Endothelial cell of umbilical vein (primary cell): ENCODE measurements at regions not wholly inside any gene's neighbourhood (a gene's known extent, or its start where the extent isn't known, plus 50 kb on each side); places are given as distances from the start of the nearest gene placed in this dataset.

Experiments used
- BruUV-seq: library from RNA; stranded (reverse); fragments of 400-500 nt; replicated peaks from 2 replicates; lab custom pipeline; 2021; lab: Mats Ljungman, UMichigan
- CTCF ChIA-PET: fragments of 300-600, 350-600 bp; sonication (Branson Sonifier 250); formaldehyde crosslinking; loops from one replicate; lab custom pipeline; 2021; ENCODE audit warnings: antibody characterized with exemption, inconsistent platforms; lab: Charles Lee
- POLR2A ChIA-PET: fragments of 300-600, 350-600 bp; sonication (Branson Sonifier 250); formaldehyde crosslinking; loops from one replicate; lab custom pipeline; 2021; ENCODE audit warnings: antibody characterized with exemption, inconsistent platforms; lab: Charles Lee
- DNase-seq: peaks from one replicate; pipeline ENCODE4 v3.0.0-alpha.2; 2011; ENCODE audit warnings: low read depth, low spot score
- FAIRE-seq: peaks from 2 replicates; lab custom pipeline; 2011; peaks lifted over from hg19 to GRCh38; lab: Jason Lieb, UNC
- H2AFZ ChIP-seq: 2 replicates; pipeline ENCODE4 v1.6.0; 2012; ENCODE audit warnings: low read depth, low read length, control low read depth, inconsistent platforms
- H3K27ac ChIP-seq: 2 replicates; pipeline ENCODE4 v1.5.1; 2011; ENCODE audit warnings: low read depth, mild to moderate bottlenecking, control low read depth, low read length, moderate library complexity; ENCODE audit not compliant: insufficient read depth
- H3K27me3 ChIP-seq, 2 experiments: 2 replicates each; pipeline versions ENCODE4 v1.6.0 to v1.6.1; 2011; ENCODE audit warnings: low read length in 2 of 2, mixed read lengths in 1 of 2; ENCODE audit not compliant: control insufficient read depth in 2 of 2, insufficient read depth in 2 of 2
- H3K36me3 ChIP-seq, 2 experiments: 2 replicates in 1 of 2; 3 replicates in 1 of 2; pipeline ENCODE4 v1.5.1; 2011; ENCODE audit warnings: low read length in 2 of 2, mild to moderate bottlenecking in 1 of 2, moderate library complexity in 1 of 2; ENCODE audit not compliant: control insufficient read depth in 2 of 2, insufficient read depth in 2 of 2; ENCODE audit errors: extremely low read depth in 1 of 2
- H3K4me1 ChIP-seq: 3 replicates; pipeline ENCODE4 v1.5.1; 2011; ENCODE audit warnings: mild to moderate bottlenecking, low read length; ENCODE audit not compliant: control insufficient read depth, insufficient read depth; ENCODE audit errors: extremely low read depth
- H3K4me2 ChIP-seq: 2 replicates; pipeline ENCODE4 v1.6.1; 2011; ENCODE audit warnings: low read length, control low read depth, mixed read lengths; ENCODE audit not compliant: insufficient read depth
- H3K4me3 ChIP-seq, 3 experiments: fragments of 200-600 bp in 1 of 3; sonication (generic), shearing (Covaris generic) in 1 of 3; replicated peaks in 1 of 3; 2 replicates each; pipeline ENCODE4 v1.5.1; 2011 to 2016; ENCODE audit warnings: control low read depth in 3 of 3, low read length in 3 of 3, mild to moderate bottlenecking in 2 of 3, inconsistent platforms in 1 of 3, low read depth in 1 of 3, moderate library complexity in 1 of 3; ENCODE audit not compliant: insufficient read depth in 1 of 3
- H3K79me2 ChIP-seq: 2 replicates; pipeline ENCODE4 v1.6.0; 2012; ENCODE audit warnings: low read length, inconsistent platforms; ENCODE audit not compliant: control insufficient read depth, insufficient read depth
- H3K9ac ChIP-seq: replicated peaks from 2 replicates; pipeline ENCODE3; 2011; ENCODE audit warnings: low read length, control low read depth; ENCODE audit not compliant: insufficient read depth; ENCODE audit errors: extremely low read depth
- H3K9me1 ChIP-seq: replicated peaks from 3 replicates; pipeline ENCODE4 v1.6.0; 2011; ENCODE audit warnings: mild to moderate bottlenecking, low read length; ENCODE audit not compliant: control insufficient read depth, insufficient read depth; ENCODE audit errors: extremely low read depth
- H3K9me3 ChIP-seq: replicated peaks from 2 replicates; pipeline ENCODE4 v1.5.1; 2012; ENCODE audit warnings: low read length, inconsistent platforms; ENCODE audit not compliant: control insufficient read depth, insufficient read depth
- H4K20me1 ChIP-seq: replicated peaks from 2 replicates; pipeline ENCODE3; 2011; ENCODE audit warnings: mild to moderate bottlenecking, low read length; ENCODE audit not compliant: control insufficient read depth, insufficient read depth; ENCODE audit errors: extremely low read depth
- CTCF ChIP-seq, 2 donors: IDR thresholded peaks; 1 replicate in 1 of 2; 2 replicates in 1 of 2; pipeline ENCODE4 v1.5.1; 2011; ENCODE audit warnings: low read length in 2 of 2, mild to moderate bottlenecking in 2 of 2, moderate library complexity in 2 of 2, control low read depth in 1 of 2, inconsistent platforms in 1 of 2, low read depth in 1 of 2; ENCODE audit not compliant: insufficient read depth in 1 of 2; ENCODE audit errors: extremely low read depth in 1 of 2
- EZH2 ChIP-seq: IDR thresholded peaks from 2 replicates; pipeline ENCODE4 v1.6.1; 2012; ENCODE audit warnings: borderline replicate concordance, low read depth, mild to moderate bottlenecking, moderate library complexity, low read length, inconsistent platforms; ENCODE audit not compliant: severe bottlenecking
- FOS ChIP-seq: IDR thresholded peaks from 2 replicates; pipeline ENCODE4 v1.6.1; 2011; ENCODE audit warnings: mild to moderate bottlenecking, low read length, moderate library complexity, borderline replicate concordance; ENCODE audit not compliant: insufficient read depth
- GATA2 ChIP-seq: IDR thresholded peaks from 2 replicates; pipeline ENCODE4 v1.7.0; 2011; ENCODE audit warnings: low read depth, mild to moderate bottlenecking, moderate library complexity, mixed read lengths, low read length; ENCODE audit not compliant: insufficient read length, insufficient read depth
- JUN ChIP-seq: IDR thresholded peaks from 2 replicates; pipeline ENCODE4 v1.6.1; 2011; ENCODE audit warnings: borderline replicate concordance, low read depth; ENCODE audit not compliant: insufficient read length, insufficient read depth
- MAX ChIP-seq: IDR thresholded peaks from 2 replicates; pipeline ENCODE4 v1.6.1; 2011; ENCODE audit not compliant: insufficient read depth, insufficient read length
- MYC ChIP-seq: IDR thresholded peaks from one replicate; pipeline ENCODE4 v1.6.1; 2011; ENCODE audit warnings: mild to moderate bottlenecking, low read depth, low read length
- POLR2A ChIP-seq: IDR thresholded peaks from 2 replicates; pipeline ENCODE4 v1.6.1; 2012; ENCODE audit warnings: low read depth, mild to moderate bottlenecking, control low read depth, low read length
- POLR2AphosphoS5 ChIP-seq: IDR thresholded peaks from 2 replicates; pipeline ENCODE4 v1.6.1; 2012; ENCODE audit warnings: low read depth, mild to moderate bottlenecking, control low read depth, low read length, moderate library complexity; ENCODE audit not compliant: insufficient read depth
- dilution Hi-C: fragments of 300-500 bp; cut with MboI; formaldehyde crosslinking; loops from one replicate; pipeline ENCODE4 v1.15.0; 2019; ENCODE audit warnings: low sequenced_read_pairs; ENCODE audit not compliant: extremely low pct_ligation_motif_present
- intact Hi-C: fragments of 100-400 bp; cut with micrococcal nuclease; formaldehyde crosslinking; loops from one replicate; pipeline ENCODE4 v1.10.0; 2022

GRCh38 chr10:57943701-57944100, 324.0 kb downstream of the IPMK start:
- Histone ChIP-seq H3K9ac (no peak overlapping the region), H4K20me1 (no peaks in the 10 kb centered on the region), H3K4me3 (no peak overlapping the region), H3K4me2 (no peak overlapping the region), H2AFZ (no peak overlapping the region), H3K79me2 (no peaks in the 10 kb centered on the region), H3K27me3 (no peaks in the 10 kb centered on the region), H3K36me3 (no peaks in the 10 kb centered on the region), H3K9me3 (no peaks in the 10 kb centered on the region), H3K27ac (no peak overlapping the region), H3K4me1 (no peaks in the 10 kb centered on the region), H3K9me1 (no peaks in the 10 kb centered on the region)
- TF ChIP-seq POLR2AphosphoS5: no peak
- no peak for TF ChIP-seq MAX
- TF ChIP-seq CTCF (IDR thresholded peaks at IDR 0.05; ENCODE audit: extremely low read depth in 1 of 2, insufficient read depth in 1 of 2, low read depth in 1 of 2, low read length in 2 of 2): no peak
- no peak for TF ChIP-seq JUN
- TF ChIP-seq MYC: no peak
- no peak for TF ChIP-seq EZH2
- no peak for TF ChIP-seq FOS
- TF ChIP-seq GATA2: no peak
- no peak for TF ChIP-seq POLR2A
- DNase-seq: no peak
- BruUV-seq: no TSS peak
- ChIA-PET POLR2A (no interaction called here), CTCF (no interaction called here)
- no peak for FAIRE-seq
- dilution Hi-C loops: no loop called here
- intact Hi-C loops: no loop called here
